Ovary (tissue), 3 donors: ENCODE measurements at regions not wholly inside any gene's neighbourhood (a gene's known extent, or its start where the extent isn't known, plus 50 kb on each side); places are given as distances from the start of the nearest gene placed in this dataset.

ENCODE experiments used
- EP300 ChIP-seq: sonication (generic); formaldehyde crosslinking; IDR thresholded peaks from one replicate; pipeline ENCODE4 v1.6.1; 2017; ENCODE audit warnings: antibody characterized with exemption
- POLR2A ChIP-seq: fragments of 450-650 bp; IDR thresholded peaks from one replicate; pipeline ENCODE4 v1.6.1; 2017; ENCODE audit warnings: antibody characterized with exemption, mild to moderate bottlenecking, moderate library complexity
- TF ChIP-seq, protein P1 (sequence below), 3 donors: fragments of 450-650 bp in 2 of 3; fragments of 200-600 bp in 1 of 3; IDR thresholded peaks; one replicate each; pipeline versions ENCODE4 v1.5.1 to v1.8.0; 2016 to 2022; ENCODE audit warnings: antibody characterized with exemption in 3 of 3, mild to moderate bottlenecking in 1 of 3
- donor health status: DM: no; HTN: no; CAD: no.

DNA sequence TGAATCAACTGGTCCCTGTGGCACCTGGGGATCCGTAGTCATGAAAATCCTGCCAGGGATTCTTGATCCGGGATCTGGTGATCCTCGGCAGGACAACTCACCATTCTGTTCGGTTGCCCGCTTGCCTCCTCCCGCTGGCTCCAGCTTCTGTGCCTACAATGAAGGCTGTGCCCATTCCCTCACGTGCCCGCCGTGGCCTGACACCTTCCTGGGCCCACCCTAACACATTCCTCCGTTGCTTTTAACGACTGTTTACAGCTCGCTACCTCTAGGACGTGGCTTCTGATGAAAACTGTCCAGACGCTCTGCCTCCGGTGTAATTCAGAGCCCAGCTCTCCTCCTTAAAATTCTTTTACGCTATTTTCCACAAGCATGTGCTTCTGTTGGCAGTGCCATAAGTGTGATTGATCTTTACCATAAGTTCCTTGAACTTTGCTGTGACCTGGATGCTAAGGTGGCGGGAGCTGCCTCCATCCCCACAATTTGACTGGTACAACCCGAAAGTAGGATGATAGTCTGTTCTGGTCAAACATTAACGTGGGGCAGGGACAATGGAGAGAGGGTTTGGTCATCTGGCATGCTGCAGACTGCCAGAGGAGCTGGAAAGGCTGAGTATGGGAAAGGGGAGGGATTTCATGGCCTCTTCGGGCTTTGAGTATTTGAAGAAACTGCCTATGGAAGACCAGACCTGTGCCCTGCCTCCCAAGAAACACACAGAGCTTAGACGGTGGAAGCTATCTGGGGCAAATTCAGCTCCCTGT is 206.8 kb upstream of the TNP1 start:
- no peak for TF ChIP-seq POLR2A
- TF ChIP-seq, protein P1, sequence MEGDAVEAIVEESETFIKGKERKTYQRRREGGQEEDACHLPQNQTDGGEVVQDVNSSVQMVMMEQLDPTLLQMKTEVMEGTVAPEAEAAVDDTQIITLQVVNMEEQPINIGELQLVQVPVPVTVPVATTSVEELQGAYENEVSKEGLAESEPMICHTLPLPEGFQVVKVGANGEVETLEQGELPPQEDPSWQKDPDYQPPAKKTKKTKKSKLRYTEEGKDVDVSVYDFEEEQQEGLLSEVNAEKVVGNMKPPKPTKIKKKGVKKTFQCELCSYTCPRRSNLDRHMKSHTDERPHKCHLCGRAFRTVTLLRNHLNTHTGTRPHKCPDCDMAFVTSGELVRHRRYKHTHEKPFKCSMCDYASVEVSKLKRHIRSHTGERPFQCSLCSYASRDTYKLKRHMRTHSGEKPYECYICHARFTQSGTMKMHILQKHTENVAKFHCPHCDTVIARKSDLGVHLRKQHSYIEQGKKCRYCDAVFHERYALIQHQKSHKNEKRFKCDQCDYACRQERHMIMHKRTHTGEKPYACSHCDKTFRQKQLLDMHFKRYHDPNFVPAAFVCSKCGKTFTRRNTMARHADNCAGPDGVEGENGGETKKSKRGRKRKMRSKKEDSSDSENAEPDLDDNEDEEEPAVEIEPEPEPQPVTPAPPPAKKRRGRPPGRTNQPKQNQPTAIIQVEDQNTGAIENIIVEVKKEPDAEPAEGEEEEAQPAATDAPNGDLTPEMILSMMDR (IDR thresholded peaks at IDR 0.05) = no peak
- no peak for TF ChIP-seq EP300
